T-helper 17 cell (primary cell): ENCODE measurements at regions not wholly inside any gene's neighbourhood (a gene's known extent, or its start where the extent isn't known, plus 50 kb on each side); places are given as distances from the start of the nearest gene placed in this dataset.
"Not testable (repeated sequence)": the region's sequence is repeated elsewhere in the genome, so short reads cannot be mapped to it uniquely, and the experiment has no call there.

Source experiments
- ATAC-seq: fragments of 150-1000 bp; cut with Tn5 transposase; 2 replicates; pipeline ENCODE4 v1.10.0; 2021; ENCODE audit warnings: mild to moderate bottlenecking, moderate library complexity
- DNase-seq, 3 donors: peaks; one replicate each; pipeline versions ENCODE4 v3.0.0 to v3.0.0-alpha.2; 2020 to 2021
- H3K9me3 ChIP-seq: one replicate; pipeline ENCODE4 v1.7.0; 2013; ENCODE audit warnings: low read length, mild to moderate bottlenecking; ENCODE audit not compliant: control insufficient read depth, poor library complexity, severe bottlenecking
- H3K27ac Mint-ChIP-seq: one replicate; pipeline ENCODE4 v1.8.0; 2022; ENCODE audit warnings: mild to moderate bottlenecking, moderate library complexity, mixed read lengths
- H3K27me3 Mint-ChIP-seq: one replicate; pipeline ENCODE4 v1.8.0; 2022; ENCODE audit warnings: mixed read lengths
- H3K36me3 Mint-ChIP-seq: one replicate; pipeline ENCODE4 v1.8.0; 2022; ENCODE audit warnings: low read depth, mixed read lengths
- H3K4me1 Mint-ChIP-seq: one replicate; pipeline ENCODE4 v1.8.0; 2022; ENCODE audit warnings: mild to moderate bottlenecking, mixed read lengths
- H3K4me3 Mint-ChIP-seq: one replicate; pipeline ENCODE4 v1.8.0; 2022; ENCODE audit warnings: mild to moderate bottlenecking, moderate library complexity, mixed read lengths

DNA sequence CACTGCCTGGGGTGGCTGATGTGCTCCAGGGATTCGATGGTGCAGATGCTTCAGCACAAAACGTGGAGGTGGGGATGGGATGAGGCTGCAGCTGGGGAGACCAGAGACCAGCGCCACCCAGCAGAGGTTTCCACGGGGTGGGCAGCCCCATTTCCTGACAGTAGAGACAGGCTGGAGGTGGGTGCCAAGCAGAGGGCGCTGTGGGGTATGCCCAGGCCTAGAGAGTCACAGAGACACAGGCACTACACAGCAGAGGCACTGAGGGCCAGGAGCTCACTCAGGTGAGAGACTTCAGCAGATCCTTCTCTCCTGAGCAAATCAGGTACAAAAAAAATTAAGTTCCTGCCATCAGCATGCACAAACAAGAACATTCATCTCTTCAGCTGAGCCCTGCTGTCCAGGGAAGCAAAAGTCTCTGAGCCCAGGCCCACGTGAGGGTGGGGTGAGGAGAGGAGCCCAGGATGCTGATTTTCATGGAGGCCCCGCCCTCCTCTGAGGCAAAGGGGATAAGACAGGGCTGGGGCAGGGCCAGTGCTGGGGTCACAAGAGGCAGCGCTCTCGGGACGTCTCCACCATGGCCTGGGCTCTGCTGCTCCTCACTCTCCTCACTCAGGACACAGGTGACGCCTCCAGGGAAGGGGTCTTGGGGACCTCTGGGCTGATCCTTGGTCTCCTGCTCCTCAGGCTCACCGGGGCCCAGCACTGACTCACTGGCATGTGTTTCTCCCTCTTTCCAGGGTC is 53.1 kb downstream of the GGTLC2 start:
- H3K27me3 Mint-ChIP-seq = peaks cover 22% of the 10 kb centered on the region
- no peak for DNase-seq
- no peak overlapping the region for H3K27ac Mint-ChIP-seq
- H3K9me3 ChIP-seq = no peaks in the 10 kb centered on the region
- H3K36me3 Mint-ChIP-seq = no peaks in the 10 kb centered on the region
- H3K4me1 Mint-ChIP-seq = peaks cover 3% of the 10 kb centered on the region
- no peak overlapping the region for H3K4me3 Mint-ChIP-seq
- ATAC-seq = no peak

DNA sequence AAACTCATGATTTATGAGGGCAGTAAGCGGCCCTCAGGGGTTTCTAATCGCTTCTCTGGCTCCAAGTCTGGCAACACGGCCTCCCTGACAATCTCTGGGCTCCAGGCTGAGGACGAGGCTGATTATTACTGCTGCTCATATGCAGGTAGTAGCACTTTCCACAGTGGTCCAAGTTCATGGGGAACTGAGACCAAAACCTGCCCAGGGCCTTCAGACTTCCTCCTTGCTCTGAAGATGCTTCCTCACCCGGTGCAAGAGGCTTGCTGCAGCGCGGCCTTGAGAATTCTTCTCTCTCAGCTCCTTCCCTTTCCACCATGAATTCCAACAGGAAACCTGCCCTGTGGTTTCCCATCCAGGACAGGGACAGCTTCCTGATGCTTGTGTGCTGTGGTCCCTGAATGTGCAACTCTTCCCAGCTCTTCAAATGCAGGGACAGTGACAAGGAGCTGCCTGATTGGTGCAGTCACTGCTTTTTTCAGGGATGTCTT is 53.9 kb downstream of the GGTLC2 start:
- Mint-ChIP-seq H3K4me3 (no peak overlapping the region), H3K4me1 (peaks cover 3% of the 10 kb centered on the region), H3K27me3 (peaks cover 20% of the 10 kb centered on the region), H3K27ac (no peak overlapping the region), H3K36me3 (no peaks in the 10 kb centered on the region)
- H3K9me3 ChIP-seq = no peaks in the 10 kb centered on the region
- DNase-seq (no peak), ATAC-seq (no peak)

- no peak for ATAC-seq
- DNase-seq = no peak
- H3K27ac Mint-ChIP-seq = no peak overlapping the region
- peaks cover 16% of the 10 kb centered on the region for H3K27me3 Mint-ChIP-seq
- no peaks in the 10 kb centered on the region for H3K9me3 ChIP-seq
- H3K36me3 Mint-ChIP-seq = no peaks in the 10 kb centered on the region
- H3K4me3 Mint-ChIP-seq = no peak overlapping the region
- H3K4me1 Mint-ChIP-seq = no peaks in the 10 kb centered on the region
Measured at GRCh38 chr22:22700631-22701030, 56.2 kb downstream of the GGTLC2 start.

DNA sequence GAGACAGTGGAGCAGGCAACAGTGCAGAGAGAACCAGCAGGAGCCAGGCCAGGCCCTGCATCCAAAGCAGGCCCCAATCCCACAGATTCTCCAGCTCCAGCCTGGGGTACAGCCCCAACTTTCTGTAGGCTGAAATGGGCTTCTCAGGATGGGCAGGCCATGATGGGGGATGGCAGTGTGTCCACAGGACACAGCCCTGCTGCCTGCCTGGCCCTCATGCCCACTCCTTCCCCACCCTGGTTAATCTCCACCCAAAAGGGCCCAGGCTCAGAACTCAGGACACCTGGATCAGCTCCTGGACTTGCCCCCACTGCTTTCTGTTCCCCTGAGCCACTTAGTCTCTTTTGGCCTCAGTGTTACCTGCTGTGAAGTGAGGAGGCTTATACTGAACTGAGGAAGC is 57.1 kb downstream of the GGTLC2 start:
- H3K4me3 Mint-ChIP-seq, H3K4me1 Mint-ChIP-seq, DNase-seq, ATAC-seq, H3K27ac Mint-ChIP-seq, H3K9me3 ChIP-seq, H3K36me3 Mint-ChIP-seq: not testable (repeated sequence)
- H3K27me3 Mint-ChIP-seq = peaks cover 16% of the 10 kb centered on the region

DNA sequence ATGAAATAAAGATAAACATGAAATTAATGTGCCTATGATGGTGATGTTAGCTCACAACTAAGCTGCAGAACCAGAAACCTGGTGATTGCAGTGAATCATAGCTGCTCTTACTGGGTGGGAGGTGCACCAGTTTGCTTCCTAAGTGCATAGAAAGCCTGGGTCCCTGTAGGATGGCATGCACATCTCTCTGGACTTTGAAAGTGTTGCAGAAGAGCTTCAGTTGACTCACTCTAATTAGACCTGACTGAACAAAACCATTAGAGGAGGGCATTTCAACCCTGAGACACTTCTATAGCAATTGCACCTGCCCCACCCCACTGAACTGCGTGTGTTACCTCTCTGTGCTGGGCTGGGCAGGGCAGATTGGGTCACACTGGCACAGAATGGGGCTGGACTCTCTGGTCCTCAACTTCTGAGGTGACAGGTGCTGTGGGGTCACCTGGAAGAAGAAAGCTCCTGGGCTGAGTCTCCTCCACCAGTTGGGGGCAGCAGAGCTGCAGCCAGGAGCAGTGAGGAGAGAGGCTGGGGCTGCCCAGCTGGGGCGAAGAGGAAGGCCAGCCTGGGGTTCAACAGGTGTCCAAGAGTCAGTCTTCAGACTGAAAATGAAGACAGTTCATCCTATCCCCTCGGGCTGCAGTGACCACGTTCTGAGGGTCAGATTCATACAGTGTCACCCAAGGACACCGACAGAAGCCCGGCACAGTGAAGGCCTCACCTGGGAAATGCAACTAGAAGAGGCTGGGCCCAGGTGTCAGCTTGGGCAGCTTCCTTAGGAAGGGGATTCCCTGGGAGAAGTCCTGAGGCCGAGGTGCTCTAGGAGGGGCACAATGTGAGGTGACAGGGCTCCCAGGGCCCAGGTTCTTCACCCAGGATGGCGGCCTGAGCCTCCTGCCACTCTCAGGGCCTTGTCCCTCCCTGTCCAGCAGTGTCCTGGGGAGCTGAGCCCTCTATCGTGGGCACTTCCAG is 58.1 kb downstream of the GGTLC2 start:
- H3K36me3 Mint-ChIP-seq = no peaks in the 10 kb centered on the region
- H3K9me3 ChIP-seq = no peaks in the 10 kb centered on the region
- DNase-seq (no peak), ATAC-seq (no peak)
- peaks cover 16% of the 10 kb centered on the region for H3K27me3 Mint-ChIP-seq
- no peak overlapping the region for H3K27ac Mint-ChIP-seq
- H3K4me1 Mint-ChIP-seq = no peaks in the 10 kb centered on the region
- no peak overlapping the region for H3K4me3 Mint-ChIP-seq

DNA sequence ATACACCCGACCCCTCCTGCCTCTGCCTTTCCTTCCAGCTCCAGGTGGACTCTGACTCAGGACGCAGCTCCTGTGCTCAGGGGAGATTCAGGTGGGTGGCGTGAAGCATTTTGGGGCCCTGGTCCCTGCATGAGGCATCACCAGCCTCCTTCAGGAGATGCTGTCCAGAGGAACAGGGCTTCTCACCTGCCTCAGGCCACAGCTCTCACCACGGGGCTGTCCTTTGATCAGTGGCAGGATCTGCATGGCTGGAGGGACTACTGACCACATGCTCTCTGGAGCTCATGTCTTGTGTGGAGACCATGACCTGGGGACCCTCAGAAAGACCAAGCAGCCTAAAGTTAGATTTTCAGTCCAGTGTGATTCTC is 58.8 kb downstream of the GGTLC2 start:
- no peaks in the 10 kb centered on the region for H3K36me3 Mint-ChIP-seq
- no peak overlapping the region for H3K27ac Mint-ChIP-seq
- ATAC-seq (no peak), DNase-seq (no peak)
- no peaks in the 10 kb centered on the region for H3K9me3 ChIP-seq
- H3K27me3 Mint-ChIP-seq = peaks cover 16% of the 10 kb centered on the region
- no peaks in the 10 kb centered on the region for H3K4me1 Mint-ChIP-seq
- no peak overlapping the region for H3K4me3 Mint-ChIP-seq

DNA sequence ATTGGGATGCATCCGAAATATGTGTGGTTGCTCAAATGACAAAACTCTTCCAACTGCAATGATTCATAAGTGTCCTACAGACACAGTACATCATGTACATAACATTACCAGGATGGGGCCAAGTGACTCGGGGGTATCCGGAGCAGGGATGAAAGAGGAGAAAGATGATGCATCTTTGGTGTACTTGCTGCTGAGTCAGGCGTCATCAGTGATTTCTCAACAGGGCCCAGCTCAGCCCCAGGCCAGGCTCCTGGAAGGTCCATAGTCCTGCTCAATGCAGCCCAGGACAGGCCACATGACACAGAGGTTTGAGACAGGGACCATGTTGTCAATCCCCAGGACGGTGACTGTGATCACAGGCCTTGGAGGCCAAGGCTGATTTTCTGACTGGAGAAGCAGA is 59.3 kb downstream of the GGTLC2 start:
- DNase-seq = no peak
- H3K9me3 ChIP-seq = no peaks in the 10 kb centered on the region
- no peak overlapping the region for H3K4me3 Mint-ChIP-seq
- H3K4me1 Mint-ChIP-seq = no peaks in the 10 kb centered on the region
- ATAC-seq = no peak
- no peak overlapping the region for H3K27ac Mint-ChIP-seq
- H3K36me3 Mint-ChIP-seq = no peaks in the 10 kb centered on the region
- H3K27me3 Mint-ChIP-seq = peaks cover 16% of the 10 kb centered on the region

DNA sequence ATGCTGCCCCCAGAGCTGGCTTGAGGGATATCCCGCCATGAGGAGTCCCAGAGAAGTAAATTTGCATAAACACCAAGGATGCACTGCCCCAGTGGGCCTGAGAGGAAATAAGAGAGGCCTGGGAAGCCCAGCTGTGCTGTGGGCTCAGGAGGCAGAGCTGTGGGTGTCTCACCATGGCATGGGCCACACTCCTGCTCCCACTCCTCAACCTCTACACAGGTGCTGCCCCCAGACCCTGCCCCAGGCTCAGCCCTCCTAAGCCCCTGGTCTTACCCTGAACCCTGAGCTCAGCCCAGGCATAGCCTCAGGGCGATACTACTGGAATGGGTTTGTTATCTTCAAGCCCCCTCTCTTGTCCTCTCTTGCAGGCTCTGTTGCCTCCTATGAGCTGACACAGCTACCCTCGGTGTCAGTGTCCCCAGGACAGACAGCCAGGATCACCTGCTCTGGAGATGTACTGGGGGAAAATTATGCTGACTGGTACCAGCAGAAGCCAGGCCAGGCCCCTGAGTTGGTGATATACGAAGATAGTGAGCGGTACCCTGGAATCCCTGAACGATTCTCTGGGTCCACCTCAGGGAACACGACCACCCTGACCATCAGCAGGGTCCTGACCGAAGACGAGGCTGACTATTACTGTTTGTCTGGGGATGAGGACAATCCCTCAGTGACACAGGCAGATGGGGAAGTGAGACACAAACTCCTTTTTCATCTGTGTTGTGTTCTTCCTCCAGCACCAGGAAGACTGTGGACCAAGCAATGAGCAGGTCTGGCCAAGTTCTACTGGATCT is 59.9 kb downstream of the GGTLC2 start:
- Mint-ChIP-seq H3K27ac (no peak overlapping the region), H3K36me3 (no peaks in the 10 kb centered on the region), H3K4me1 (no peaks in the 10 kb centered on the region), H3K27me3 (peaks cover 14% of the 10 kb centered on the region), H3K4me3 (no peak overlapping the region)
- H3K9me3 ChIP-seq = no peaks in the 10 kb centered on the region
- DNase-seq (no peak), ATAC-seq (no peak)

DNA sequence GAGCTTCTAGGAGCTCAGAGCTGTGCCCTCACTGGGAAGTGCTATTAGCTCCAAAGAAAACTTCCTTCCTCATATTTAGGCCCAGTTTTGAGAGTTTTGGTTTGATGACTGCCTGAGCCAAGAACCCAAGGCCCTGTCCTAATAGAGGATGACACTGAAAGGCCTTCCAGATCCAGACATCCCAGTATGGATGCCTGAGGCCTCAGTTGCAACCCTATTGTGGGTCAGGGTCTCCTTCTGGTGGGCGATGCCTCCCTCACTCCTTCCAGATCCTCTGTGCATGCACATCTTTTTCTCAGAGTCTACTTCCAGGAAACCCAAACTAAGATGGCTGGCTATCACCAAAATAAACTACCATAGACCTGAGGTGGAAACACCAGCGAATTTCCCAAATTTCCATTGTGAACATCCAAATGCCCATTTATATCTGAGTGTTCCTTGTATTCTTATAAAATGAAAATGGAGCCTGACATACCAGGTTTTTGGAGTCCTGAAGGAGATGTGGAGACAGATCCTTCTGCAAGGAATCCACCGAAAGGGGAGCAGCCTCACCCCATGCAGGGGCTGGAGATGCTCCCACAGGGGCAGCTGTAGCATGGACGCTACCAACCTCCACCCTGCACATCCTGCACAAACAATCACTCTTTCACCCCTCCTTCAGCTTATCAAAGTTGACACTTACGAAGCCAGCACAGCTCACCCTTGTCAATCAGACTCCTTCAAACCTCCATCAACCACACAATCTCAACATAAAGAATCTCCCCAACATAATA is 61.1 kb downstream of the GGTLC2 start:
- no peak overlapping the region for H3K4me3 Mint-ChIP-seq
- peaks cover 10% of the 10 kb centered on the region for H3K27me3 Mint-ChIP-seq
- H3K27ac Mint-ChIP-seq = peak overlapping the region; percentile 32
- no peak for DNase-seq
- no peaks in the 10 kb centered on the region for H3K4me1 Mint-ChIP-seq
- ATAC-seq = no peak
- no peaks in the 10 kb centered on the region for H3K36me3 Mint-ChIP-seq
- no peaks in the 10 kb centered on the region for H3K9me3 ChIP-seq

DNA sequence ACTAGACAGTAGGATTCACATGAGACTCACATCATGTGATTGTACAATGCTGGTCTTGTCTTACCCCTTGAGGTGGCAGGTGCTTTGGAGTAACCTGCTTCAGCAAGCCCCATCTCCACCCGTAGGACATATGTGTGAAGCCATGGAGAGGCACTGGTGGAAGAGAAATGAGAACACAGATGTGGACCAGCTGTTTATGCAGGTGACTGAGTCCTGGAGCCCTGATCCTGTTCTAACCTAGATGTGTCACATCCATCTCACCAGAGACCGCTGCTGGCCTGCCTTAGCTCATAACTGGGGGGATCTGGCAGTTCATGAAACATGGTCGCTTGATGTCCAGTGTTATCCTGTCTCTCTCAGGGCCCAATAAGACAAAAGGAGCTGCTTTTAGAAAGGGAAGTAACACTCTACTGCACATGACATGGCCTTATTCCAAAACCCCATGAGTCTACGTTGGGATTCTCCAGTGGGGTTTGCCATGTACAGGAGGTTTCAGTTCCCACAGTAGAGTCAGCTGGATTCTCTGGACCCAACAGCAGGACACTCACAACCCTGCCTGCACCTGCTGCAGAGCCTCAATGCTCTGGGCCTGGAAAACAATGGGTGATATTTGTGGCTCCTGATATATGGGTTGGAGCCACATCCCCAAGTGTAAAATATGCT is 62.0 kb downstream of the GGTLC2 start:
- Mint-ChIP-seq H3K4me3 (no peak overlapping the region), H3K27ac (peak overlapping the region; percentile 32), H3K4me1 (peaks cover 2% of the 10 kb centered on the region), H3K27me3 (peaks cover 10% of the 10 kb centered on the region), H3K36me3 (no peaks in the 10 kb centered on the region)
- DNase-seq = no peak
- ATAC-seq = no peak
- no peaks in the 10 kb centered on the region for H3K9me3 ChIP-seq

- peaks cover 13% of the 10 kb centered on the region for H3K27me3 Mint-ChIP-seq
- ATAC-seq = no peak
- H3K36me3 Mint-ChIP-seq = no peaks in the 10 kb centered on the region
- H3K9me3 ChIP-seq = no peaks in the 10 kb centered on the region
- no peak overlapping the region for H3K27ac Mint-ChIP-seq
- no peak overlapping the region for H3K4me3 Mint-ChIP-seq
- no peak for DNase-seq
- H3K4me1 Mint-ChIP-seq = peaks cover 2% of the 10 kb centered on the region
Measured at GRCh38 chr22:22709719-22710445, 65.5 kb downstream of the GGTLC2 start.
